ENCODE measurements at regions not wholly inside any gene's neighbourhood (a gene's known extent, or its start where the extent isn't known, plus 50 kb on each side); places are given as distances from the start of the nearest gene placed in this dataset.

DNA sequence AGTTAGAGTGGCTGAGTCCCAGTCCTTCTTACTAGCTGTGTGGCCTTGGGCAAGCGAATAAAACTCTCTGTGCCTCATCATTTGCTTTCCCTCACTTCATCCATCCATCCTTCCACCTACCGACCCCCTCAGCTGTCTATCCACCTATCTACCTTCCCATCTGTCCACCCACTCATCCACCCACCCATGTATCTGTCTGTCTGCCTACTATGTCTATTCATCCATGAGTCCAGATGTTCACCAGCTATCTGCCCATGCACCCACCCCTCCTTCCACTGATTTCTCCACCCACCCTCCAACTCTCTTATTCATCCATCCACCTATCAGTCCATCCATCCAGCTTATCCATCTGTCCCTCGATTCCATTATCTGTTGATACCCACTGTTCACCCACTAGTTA is 60.4 kb upstream of the ATP2B2 start:
- H3K36me3 ChIP-seq (ENCODE audit: low read length): no peaks in the 10 kb centered on the region

DNA sequence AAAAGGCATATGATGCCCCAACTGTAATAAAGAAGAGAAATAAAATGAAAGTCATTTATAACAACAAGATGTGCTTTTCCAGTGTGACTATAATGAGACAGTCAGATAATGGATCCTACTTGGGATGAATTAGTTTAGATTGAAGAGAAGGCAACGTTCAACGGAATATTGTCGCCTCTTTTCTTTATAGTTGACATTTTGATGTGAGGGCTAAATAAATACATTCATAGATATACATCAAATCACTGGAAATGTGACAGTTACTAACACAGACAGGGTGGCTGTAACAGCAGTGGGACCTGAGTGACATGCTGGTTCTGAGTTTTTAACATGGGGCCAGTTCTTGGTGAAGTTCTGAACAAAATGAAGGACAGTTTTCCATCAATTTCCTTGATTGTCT is 61.1 kb upstream of the ATP2B2 start:
- Histone ChIP-seq H3K9me3 (ENCODE audit: insufficient read depth, low read length) (no peaks in the 10 kb centered on the region), H3K27ac (ENCODE audit: low read depth, low read length) (no peak overlapping the region), H3K4me3 (ENCODE audit: insufficient read depth, low read length, poor library complexity, severe bottlenecking) (no peak overlapping the region), H3K9me2 (replicated peaks; ENCODE audit: insufficient read depth, low read length) (no peaks in the 10 kb centered on the region), H3K4me2 (ENCODE audit: low read depth, low read length, poor library complexity, severe bottlenecking) (no peak overlapping the region), H3F3A (ENCODE audit: insufficient read depth) (no peaks in the 10 kb centered on the region), H3K79me2 (ENCODE audit: insufficient read depth, low read length) (no peaks in the 10 kb centered on the region), H3K36me3 (ENCODE audit: low read length) (no peaks in the 10 kb centered on the region), H4K20me1 (ENCODE audit: low read depth, low read length) (no peaks in the 10 kb centered on the region), H2AFZ (ENCODE audit: low read depth, low read length, severe bottlenecking) (no peak overlapping the region), H3K27me3 (ENCODE audit: low read length) (no peaks in the 10 kb centered on the region), H3K9ac (ENCODE audit: low read length) (no peak overlapping the region)
- TF ChIP-seq EZH2phosphoT487 (conservative IDR thresholded peaks at IDR 0.05; ENCODE audit: low read length): no peak
- TF ChIP-seq, protein P1, sequence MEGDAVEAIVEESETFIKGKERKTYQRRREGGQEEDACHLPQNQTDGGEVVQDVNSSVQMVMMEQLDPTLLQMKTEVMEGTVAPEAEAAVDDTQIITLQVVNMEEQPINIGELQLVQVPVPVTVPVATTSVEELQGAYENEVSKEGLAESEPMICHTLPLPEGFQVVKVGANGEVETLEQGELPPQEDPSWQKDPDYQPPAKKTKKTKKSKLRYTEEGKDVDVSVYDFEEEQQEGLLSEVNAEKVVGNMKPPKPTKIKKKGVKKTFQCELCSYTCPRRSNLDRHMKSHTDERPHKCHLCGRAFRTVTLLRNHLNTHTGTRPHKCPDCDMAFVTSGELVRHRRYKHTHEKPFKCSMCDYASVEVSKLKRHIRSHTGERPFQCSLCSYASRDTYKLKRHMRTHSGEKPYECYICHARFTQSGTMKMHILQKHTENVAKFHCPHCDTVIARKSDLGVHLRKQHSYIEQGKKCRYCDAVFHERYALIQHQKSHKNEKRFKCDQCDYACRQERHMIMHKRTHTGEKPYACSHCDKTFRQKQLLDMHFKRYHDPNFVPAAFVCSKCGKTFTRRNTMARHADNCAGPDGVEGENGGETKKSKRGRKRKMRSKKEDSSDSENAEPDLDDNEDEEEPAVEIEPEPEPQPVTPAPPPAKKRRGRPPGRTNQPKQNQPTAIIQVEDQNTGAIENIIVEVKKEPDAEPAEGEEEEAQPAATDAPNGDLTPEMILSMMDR (IDR thresholded peaks at IDR 0.05; ENCODE audit: insufficient read depth, low read length, poor library complexity, severe bottlenecking): no peak

More for the DNA sequence above, 60.4 kb upstream of the ATP2B2 start:
- Histone ChIP-seq H3K9ac (ENCODE audit: low read length) (no peak overlapping the region), H3F3A (ENCODE audit: insufficient read depth) (no peaks in the 10 kb centered on the region), H4K20me1 (ENCODE audit: low read depth, low read length) (no peaks in the 10 kb centered on the region), H3K27me3 (ENCODE audit: low read length) (no peaks in the 10 kb centered on the region), H3K9me3 (ENCODE audit: insufficient read depth, low read length) (no peaks in the 10 kb centered on the region), H3K4me3 (ENCODE audit: insufficient read depth, low read length, poor library complexity, severe bottlenecking) (no peak overlapping the region), H3K9me2 (replicated peaks; ENCODE audit: insufficient read depth, low read length) (no peaks in the 10 kb centered on the region), H3K27ac (ENCODE audit: low read depth, low read length) (no peak overlapping the region), H3K4me2 (ENCODE audit: low read depth, low read length, poor library complexity, severe bottlenecking) (no peak overlapping the region), H2AFZ (ENCODE audit: low read depth, low read length, severe bottlenecking) (no peak overlapping the region), H3K79me2 (ENCODE audit: insufficient read depth, low read length) (no peaks in the 10 kb centered on the region)
- TF ChIP-seq, protein P1 (IDR thresholded peaks at IDR 0.05; ENCODE audit: insufficient read depth, low read length, poor library complexity, severe bottlenecking): no peak
- TF ChIP-seq EZH2phosphoT487 (conservative IDR thresholded peaks at IDR 0.05; ENCODE audit: low read length): no peak

DNA sequence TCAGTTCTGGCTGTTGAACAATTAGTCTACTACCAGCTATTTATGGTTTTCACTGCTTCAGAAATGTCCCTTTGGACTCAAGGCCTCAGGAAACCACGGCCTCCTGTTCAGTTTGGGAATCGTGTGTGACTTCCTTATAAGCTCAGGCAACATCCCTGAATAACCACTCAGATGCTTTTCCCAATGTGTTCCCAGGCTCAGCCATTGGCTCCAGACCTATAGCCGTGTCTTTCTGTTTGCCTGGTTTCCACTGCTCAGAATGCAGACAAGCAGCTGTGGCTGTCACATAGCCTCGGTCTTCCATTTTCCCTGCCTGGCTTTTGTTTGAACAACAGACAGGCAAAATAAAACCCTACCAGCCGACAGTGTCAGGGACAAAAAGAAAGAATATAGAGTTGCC is 63.2 kb upstream of the ATP2B2 start:
- Histone ChIP-seq H3K9me2 (replicated peaks; ENCODE audit: insufficient read depth, low read length) (no peaks in the 10 kb centered on the region), H2AFZ (ENCODE audit: low read depth, low read length, severe bottlenecking) (no peak overlapping the region), H3K36me3 (ENCODE audit: low read length) (no peaks in the 10 kb centered on the region), H3K9ac (ENCODE audit: low read length) (no peak overlapping the region), H3K27ac (ENCODE audit: low read depth, low read length) (no peak overlapping the region), H3K4me2 (ENCODE audit: low read depth, low read length, poor library complexity, severe bottlenecking) (no peak overlapping the region), H3K27me3 (ENCODE audit: low read length) (no peaks in the 10 kb centered on the region), H3K4me3 (ENCODE audit: insufficient read depth, low read length, poor library complexity, severe bottlenecking) (no peak overlapping the region), H3F3A (ENCODE audit: insufficient read depth) (no peaks in the 10 kb centered on the region), H3K79me2 (ENCODE audit: insufficient read depth, low read length) (no peaks in the 10 kb centered on the region), H3K9me3 (ENCODE audit: insufficient read depth, low read length) (no peaks in the 10 kb centered on the region), H4K20me1 (ENCODE audit: low read depth, low read length) (no peaks in the 10 kb centered on the region)
- TF ChIP-seq EZH2phosphoT487 (conservative IDR thresholded peaks at IDR 0.05; ENCODE audit: low read length): no peak
- TF ChIP-seq, protein P1 (IDR thresholded peaks at IDR 0.05; ENCODE audit: insufficient read depth, low read length, poor library complexity, severe bottlenecking): no peak

All from SU-DHL-6 (cell line).